ENCODE measurements at regions not wholly inside any gene's neighbourhood (a gene's known extent, or its start where the extent isn't known, plus 50 kb on each side); places are given as distances from the start of the nearest gene placed in this dataset.

DNA sequence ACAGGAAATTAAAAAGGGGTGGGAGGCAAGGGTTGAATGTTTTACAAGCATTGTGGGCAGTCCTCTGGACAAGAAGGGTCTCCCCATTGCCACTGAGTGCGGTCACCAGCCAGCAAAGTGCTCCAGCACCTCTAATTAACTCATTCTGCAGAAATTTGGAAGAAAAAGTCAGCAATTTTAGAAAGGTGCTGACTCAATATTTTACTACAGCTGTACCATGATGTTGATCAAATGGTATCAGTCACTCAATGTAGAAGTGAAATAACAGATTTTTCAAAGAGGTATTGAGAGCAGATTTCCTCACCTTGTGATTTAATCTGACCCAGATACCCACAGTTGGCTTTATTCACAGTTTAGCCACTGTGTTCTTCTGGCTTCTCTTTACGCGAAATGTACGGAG, 96.7 kb downstream of the PMP22 start:
- no peak overlapping the region for H3K14ac ChIP-seq (ENCODE audit: low read length in 2 of 2)
- no peak overlapping the region for H3K18ac ChIP-seq (ENCODE audit: low read depth in 1 of 2, low read length in 2 of 2)
- no peak overlapping the region for H2BK12ac ChIP-seq (ENCODE audit: low read length in 2 of 2)
- no peak for DNase-seq
- no peak overlapping the region for H4K8ac ChIP-seq (ENCODE audit: low read length)
- no peak overlapping the region for H2BK15ac ChIP-seq (ENCODE audit: low read depth, poor library complexity, severe bottlenecking)
- no peaks in the 10 kb centered on the region for H3K9me3 ChIP-seq (ENCODE audit: control insufficient read depth, low read length)
- no peaks in the 10 kb centered on the region for H3K4me1 ChIP-seq (ENCODE audit: control insufficient read depth, insufficient read depth, low read depth, low read length)
- no peak overlapping the region for H3K4me2 ChIP-seq (ENCODE audit: low read length, poor library complexity, severe bottlenecking)
- H3K23ac ChIP-seq (ENCODE audit: low read length in 2 of 2) = no peak overlapping the region
- H3K4ac ChIP-seq (ENCODE audit: low read depth in 1 of 2, low read length in 2 of 2) = no peak overlapping the region
- no peak overlapping the region for H4K91ac ChIP-seq (ENCODE audit: low read length)
- H2BK120ac ChIP-seq (ENCODE audit: low read depth, low read length) = no peak overlapping the region
- no peaks in the 10 kb centered on the region for H3K36me3 ChIP-seq (ENCODE audit: control insufficient read depth in 1 of 2, insufficient read depth in 2 of 2, low read depth in 1 of 2, low read length in 2 of 2)
- H3K4me3 ChIP-seq (ENCODE audit: insufficient read depth in 1 of 2, low read depth in 1 of 2, low read length in 2 of 2) = no peak overlapping the region
- H2BK5ac ChIP-seq (ENCODE audit: low read depth, low read length, poor library complexity, severe bottlenecking) = no peak overlapping the region
- H3K27me3 ChIP-seq (ENCODE audit: control insufficient read depth in 1 of 2, insufficient read depth in 1 of 2, low read length in 2 of 2) = no peaks in the 10 kb centered on the region
- H3K9ac ChIP-seq (ENCODE audit: low read length) = no peak overlapping the region
- no peaks in the 10 kb centered on the region for H3K79me1 ChIP-seq (replicated peaks; ENCODE audit: low read length, poor library complexity, severe bottlenecking)
- no peak overlapping the region for H2AK5ac ChIP-seq (ENCODE audit: low read length, severe bottlenecking)
- 94% methylated on average over 3 of the region's 4 CpGs for WGBS
- no peak overlapping the region for H3K27ac ChIP-seq (ENCODE audit: low read length, poor library complexity, severe bottlenecking)
- no peak overlapping the region for H2AFZ ChIP-seq (ENCODE audit: low read depth, low read length)

DNA sequence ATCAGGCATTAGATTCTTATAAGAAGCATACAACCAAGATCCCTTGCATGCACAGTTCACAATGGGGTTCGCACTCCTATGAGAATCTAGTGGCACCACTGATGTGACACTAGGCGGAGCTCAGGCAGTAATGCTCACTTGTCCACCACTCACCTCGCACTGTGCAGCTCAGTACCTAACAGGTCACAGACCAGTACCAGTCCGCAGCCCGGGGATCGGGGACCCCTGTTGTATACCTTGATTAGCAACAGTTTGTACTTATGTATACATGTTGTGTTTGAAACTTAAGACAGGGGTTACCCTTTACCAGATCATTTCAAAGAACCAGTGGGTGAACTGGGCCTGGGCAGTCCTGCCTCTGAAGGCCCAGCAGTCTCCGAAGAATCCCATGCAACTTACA, 103.7 kb downstream of the PMP22 start:
- Histone ChIP-seq H3K36me3 (ENCODE audit: control insufficient read depth in 1 of 2, insufficient read depth in 2 of 2, low read depth in 1 of 2, low read length in 2 of 2) (no peaks in the 10 kb centered on the region), H4K91ac (ENCODE audit: low read length) (no peak overlapping the region), H4K8ac (ENCODE audit: low read length) (no peak overlapping the region), H3K9ac (ENCODE audit: low read length) (no peak overlapping the region), H2BK5ac (ENCODE audit: low read depth, low read length, poor library complexity, severe bottlenecking) (no peak overlapping the region), H3K79me1 (replicated peaks; ENCODE audit: low read length, poor library complexity, severe bottlenecking) (no peaks in the 10 kb centered on the region), H3K18ac (ENCODE audit: low read depth in 1 of 2, low read length in 2 of 2) (no peak overlapping the region), H3K23ac (ENCODE audit: low read length in 2 of 2) (no peak overlapping the region), H2BK12ac (ENCODE audit: low read length in 2 of 2) (no peak overlapping the region), H3K4me1 (ENCODE audit: control insufficient read depth, insufficient read depth, low read depth, low read length) (no peaks in the 10 kb centered on the region), H3K4me3 (ENCODE audit: insufficient read depth in 1 of 2, low read depth in 1 of 2, low read length in 2 of 2) (no peak overlapping the region), H3K14ac (ENCODE audit: low read length in 2 of 2) (no peak overlapping the region), H3K4me2 (ENCODE audit: low read length, poor library complexity, severe bottlenecking) (no peak overlapping the region), H3K27ac (ENCODE audit: low read length, poor library complexity, severe bottlenecking) (no peak overlapping the region), H3K9me3 (ENCODE audit: control insufficient read depth, low read length) (no peaks in the 10 kb centered on the region), H2AFZ (ENCODE audit: low read depth, low read length) (no peak overlapping the region), H2BK120ac (ENCODE audit: low read depth, low read length) (no peak overlapping the region), H2BK15ac (ENCODE audit: low read depth, poor library complexity, severe bottlenecking) (peak overlapping the region; percentile 13), H2AK5ac (ENCODE audit: low read length, severe bottlenecking) (no peak overlapping the region), H3K4ac (ENCODE audit: low read depth in 1 of 2, low read length in 2 of 2) (no peak overlapping the region), H3K27me3 (ENCODE audit: control insufficient read depth in 1 of 2, insufficient read depth in 1 of 2, low read length in 2 of 2) (no peaks in the 10 kb centered on the region)
- DNase-seq = no peak
- WGBS = 97% methylated on average over 7 of the region's 7 CpGs

DNA sequence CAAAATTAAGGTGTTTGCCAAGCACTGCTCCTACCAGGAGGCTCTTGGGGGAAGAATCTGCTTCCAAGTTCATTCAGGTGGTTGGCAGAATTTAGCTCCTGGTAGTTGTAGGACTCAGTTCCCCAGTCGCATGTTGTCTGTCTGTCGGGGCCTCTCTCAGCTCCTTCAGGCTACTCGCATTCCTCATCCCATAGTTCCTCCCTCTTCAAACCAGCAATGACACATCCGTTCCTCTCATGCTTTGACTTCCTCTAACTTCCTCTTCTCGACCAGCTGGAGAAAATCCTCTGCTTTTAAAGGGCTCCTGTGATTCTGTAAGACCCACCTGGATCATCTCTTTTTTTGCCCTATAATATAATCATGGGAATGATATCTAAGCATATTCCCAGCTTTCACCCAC, 108.1 kb downstream of the PMP22 start:
- 29% methylated on average over 5 of the region's 5 CpGs for WGBS
- Histone ChIP-seq H3K4me3 (ENCODE audit: insufficient read depth in 1 of 2, low read depth in 1 of 2, low read length in 2 of 2) (no peak overlapping the region), H3K36me3 (ENCODE audit: control insufficient read depth in 1 of 2, insufficient read depth in 2 of 2, low read depth in 1 of 2, low read length in 2 of 2) (no peaks in the 10 kb centered on the region), H2BK15ac (ENCODE audit: low read depth, poor library complexity, severe bottlenecking) (no peak overlapping the region), H2AFZ (ENCODE audit: low read depth, low read length) (no peak overlapping the region), H3K27ac (ENCODE audit: low read length, poor library complexity, severe bottlenecking) (no peak overlapping the region), H3K79me1 (replicated peaks; ENCODE audit: low read length, poor library complexity, severe bottlenecking) (no peaks in the 10 kb centered on the region), H4K8ac (ENCODE audit: low read length) (no peak overlapping the region), H4K91ac (ENCODE audit: low read length) (no peak overlapping the region), H3K14ac (ENCODE audit: low read length in 2 of 2) (no peak overlapping the region), H3K4me2 (ENCODE audit: low read length, poor library complexity, severe bottlenecking) (no peak overlapping the region), H2AK5ac (ENCODE audit: low read length, severe bottlenecking) (no peak overlapping the region), H3K4me1 (ENCODE audit: control insufficient read depth, insufficient read depth, low read depth, low read length) (no peaks in the 10 kb centered on the region), H3K18ac (ENCODE audit: low read depth in 1 of 2, low read length in 2 of 2) (no peak overlapping the region), H3K9ac (ENCODE audit: low read length) (peak overlapping the region; percentile 73), H2BK5ac (ENCODE audit: low read depth, low read length, poor library complexity, severe bottlenecking) (no peak overlapping the region), H3K9me3 (ENCODE audit: control insufficient read depth, low read length) (no peaks in the 10 kb centered on the region), H2BK120ac (ENCODE audit: low read depth, low read length) (no peak overlapping the region), H2BK12ac (ENCODE audit: low read length in 2 of 2) (no peak overlapping the region), H3K23ac (ENCODE audit: low read length in 2 of 2) (no peak overlapping the region), H3K4ac (ENCODE audit: low read depth in 1 of 2, low read length in 2 of 2) (no peak overlapping the region), H3K27me3 (ENCODE audit: control insufficient read depth in 1 of 2, insufficient read depth in 1 of 2, low read length in 2 of 2) (no peaks in the 10 kb centered on the region)
- peak; percentile 45 for DNase-seq

DNA sequence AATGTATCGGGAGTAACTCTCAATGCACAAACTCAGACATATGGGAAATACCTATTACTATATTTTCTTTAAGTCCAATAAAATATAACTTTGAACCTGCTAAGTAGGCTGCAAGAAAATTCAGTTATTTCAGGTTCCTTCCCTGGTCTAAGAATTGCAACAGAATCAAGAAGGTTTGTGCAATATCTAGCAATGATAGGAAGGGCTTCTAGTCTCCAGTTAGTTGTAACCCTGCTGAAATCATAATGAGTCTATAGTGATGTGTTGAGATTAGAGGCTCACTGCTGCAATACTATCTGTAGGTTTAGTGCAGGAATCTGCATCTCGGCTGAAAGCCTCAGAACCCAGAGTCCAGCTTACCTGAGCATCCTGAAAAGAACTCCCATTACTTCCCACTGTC, 110.5 kb downstream of the PMP22 start:
- Histone ChIP-seq H2AFZ (ENCODE audit: low read depth, low read length) (no peak overlapping the region), H3K27me3 (ENCODE audit: control insufficient read depth in 1 of 2, insufficient read depth in 1 of 2, low read length in 2 of 2) (no peaks in the 10 kb centered on the region), H3K4ac (ENCODE audit: low read depth in 1 of 2, low read length in 2 of 2) (no peak overlapping the region), H3K9me3 (ENCODE audit: control insufficient read depth, low read length) (no peaks in the 10 kb centered on the region), H3K14ac (ENCODE audit: low read length in 2 of 2) (no peak overlapping the region), H3K9ac (ENCODE audit: low read length) (peak overlapping the region; percentile 73), H3K4me1 (ENCODE audit: control insufficient read depth, insufficient read depth, low read depth, low read length) (no peaks in the 10 kb centered on the region), H3K4me2 (ENCODE audit: low read length, poor library complexity, severe bottlenecking) (no peak overlapping the region), H3K36me3 (ENCODE audit: control insufficient read depth in 1 of 2, insufficient read depth in 2 of 2, low read depth in 1 of 2, low read length in 2 of 2) (no peaks in the 10 kb centered on the region), H2BK15ac (ENCODE audit: low read depth, poor library complexity, severe bottlenecking) (no peak overlapping the region), H4K91ac (ENCODE audit: low read length) (no peak overlapping the region), H3K23ac (ENCODE audit: low read length in 2 of 2) (no peak overlapping the region), H3K18ac (ENCODE audit: low read depth in 1 of 2, low read length in 2 of 2) (no peak overlapping the region), H3K27ac (ENCODE audit: low read length, poor library complexity, severe bottlenecking) (no peak overlapping the region), H4K8ac (ENCODE audit: low read length) (no peak overlapping the region), H2BK120ac (ENCODE audit: low read depth, low read length) (no peak overlapping the region), H3K79me1 (replicated peaks; ENCODE audit: low read length, poor library complexity, severe bottlenecking) (no peaks in the 10 kb centered on the region), H3K4me3 (ENCODE audit: insufficient read depth in 1 of 2, low read depth in 1 of 2, low read length in 2 of 2) (no peak overlapping the region), H2BK12ac (ENCODE audit: low read length in 2 of 2) (no peak overlapping the region), H2AK5ac (ENCODE audit: low read length, severe bottlenecking) (no peak overlapping the region), H2BK5ac (ENCODE audit: low read depth, low read length, poor library complexity, severe bottlenecking) (no peak overlapping the region)
- 96% methylated on average over 1 of the region's 2 CpGs for WGBS
- DNase-seq = no peak
